AG10803 (cell line): ENCODE measurements at regions not wholly inside any gene's neighbourhood (a gene's known extent, or its start where the extent isn't known, plus 50 kb on each side); places are given as distances from the start of the nearest gene placed in this dataset.
A peak's percentile ranks its signal among the peaks of the same experiment; 100 is the strongest.

Experiments used
- DNase-seq: peaks from one replicate; pipeline ENCODE4 v3.0.0; 2010; ENCODE audit warnings: low read depth
- H3K4me3 ChIP-seq: 2 replicates; pipeline ENCODE4 v1.5.1; 2011; ENCODE audit warnings: mild to moderate bottlenecking, low read length, control low read depth
- CTCF ChIP-seq: conservative IDR thresholded peaks from 2 replicates; pipeline ENCODE4 v1.5.1; 2011; ENCODE audit warnings: mild to moderate bottlenecking, low read length, control low read depth, inconsistent platforms

GRCh38 chr13:47112205-47112902, 215.5 kb upstream of the HTR2A start:
- TF ChIP-seq CTCF, result no peak
- no peak for DNase-seq
- H3K4me3 ChIP-seq, result no peak overlapping the region

- no peak overlapping the region for H3K4me3 ChIP-seq
- no peak for DNase-seq
- TF ChIP-seq CTCF, result no peak
Observed at GRCh38 chr13:47111499-47111898, 214.6 kb upstream of the HTR2A start.

- DNase-seq, result no peak
- H3K4me3 ChIP-seq, result no peak overlapping the region
- no peak for TF ChIP-seq CTCF
Observed at GRCh38 chr13:47110833-47111240, 214.0 kb upstream of the HTR2A start.

- no peak overlapping the region for H3K4me3 ChIP-seq
- DNase-seq, result no peak
- TF ChIP-seq CTCF, result no peak
Observed at GRCh38 chr13:47110141-47110540, 213.3 kb upstream of the HTR2A start.

GRCh38 chr13:47109028-47109427, 212.2 kb upstream of the HTR2A start:
- H3K4me3 ChIP-seq, result no peak overlapping the region
- peak; percentile 30 for DNase-seq
- no peak for TF ChIP-seq CTCF

- no peak for TF ChIP-seq CTCF
- no peak for DNase-seq
- no peak overlapping the region for H3K4me3 ChIP-seq
Observed at GRCh38 chr13:47100214-47100853, 203.5 kb upstream of the HTR2A start.
